Panc1 (cell line): ENCODE measurements at regions not wholly inside any gene's neighbourhood (a gene's known extent, or its start where the extent isn't known, plus 50 kb on each side); places are given as distances from the start of the nearest gene placed in this dataset.

Experiments
- ATAC-seq: fragments of 200-7000 bp; cut with Tn5 transposase; 2 replicates; pipeline ENCODE4 v1.9.1; 2020; ENCODE audit warnings: mild to moderate bottlenecking, moderate library complexity
- BruUV-seq: library from RNA; stranded (reverse); fragments of 400-500 nt; replicated peaks from 2 replicates; lab custom pipeline; 2021; lab: Mats Ljungman, UMichigan
- CTCF ChIA-PET: fragments of 300-600 bp; sonication (Branson Sonifier 250); formaldehyde crosslinking; loops from one replicate; lab custom pipeline; 2022; ENCODE audit warnings: antibody characterized with exemption; lab: Charles Lee
- POLR2A ChIA-PET: fragments of 300-600 bp; sonication (Branson Sonifier 250); formaldehyde crosslinking; loops from one replicate; lab custom pipeline; 2022; ENCODE audit warnings: antibody characterized with exemption; lab: Charles Lee
- DNase-seq: peaks from one replicate; pipeline ENCODE4 v3.0.0-alpha.2; 2010; ENCODE audit warnings: low read depth, low spot score
- H3K27ac ChIP-seq: 2 replicates; pipeline ENCODE4 v1.5.1; 2011; ENCODE audit warnings: mild to moderate bottlenecking, low read length, inconsistent platforms
- H3K27me3 ChIP-seq: fragments of 200-500 bp; sonication (Bioruptor generic); 2 replicates; pipeline ENCODE4 v1.6.0; 2014; ENCODE audit warnings: low read length, inconsistent platforms; ENCODE audit not compliant: control insufficient read depth, insufficient read depth
- H3K36me3 ChIP-seq: fragments of 200-500 bp; sonication (Bioruptor generic); 2 replicates; pipeline ENCODE4 v1.5.1; 2014; ENCODE audit warnings: inconsistent platforms, mild to moderate bottlenecking, low read length, moderate library complexity; ENCODE audit not compliant: control insufficient read depth, insufficient read depth
- H3K4me1 ChIP-seq: 2 replicates; pipeline ENCODE4 v1.5.1; 2011; ENCODE audit warnings: inconsistent platforms, mild to moderate bottlenecking, low read length, moderate library complexity; ENCODE audit not compliant: control insufficient read depth, insufficient read depth
- H3K4me3 ChIP-seq, 2 experiments: 2 replicates each; pipeline ENCODE4 v1.5.1; 2011 to 2012; ENCODE audit warnings: low read depth in 2 of 2, low read length in 2 of 2, mild to moderate bottlenecking in 2 of 2, inconsistent platforms in 1 of 2, moderate library complexity in 1 of 2
- H3K9me3 ChIP-seq: fragments of 200-500 bp; sonication (Bioruptor generic); 2 replicates; pipeline ENCODE4 v1.5.1; 2014; ENCODE audit warnings: low read depth, mild to moderate bottlenecking, inconsistent platforms, low read length, moderate library complexity; ENCODE audit not compliant: control insufficient read depth, insufficient read depth
- CTCF ChIP-seq: fragments of 450-650 bp; IDR thresholded peaks from 2 replicates; pipeline ENCODE4 v1.5.1; 2017; ENCODE audit warnings: mild to moderate bottlenecking
- POLR2AphosphoS5 ChIP-seq: IDR thresholded peaks from 2 replicates; pipeline ENCODE4 v1.6.1; 2012; ENCODE audit warnings: mild to moderate bottlenecking, low read depth, low read length, moderate library complexity
- REST ChIP-seq, 2 experiments: IDR thresholded peaks; 2 replicates each; pipeline ENCODE4 v1.6.1; 2011 to 2012; ENCODE audit warnings: low read depth in 2 of 2, control low read depth in 1 of 2, low read length in 1 of 2, mild to moderate bottlenecking in 1 of 2, moderate library complexity in 1 of 2; ENCODE audit not compliant: insufficient read depth in 1 of 2
- SIN3A ChIP-seq: IDR thresholded peaks from 2 replicates; pipeline ENCODE4 v1.6.1; 2012; ENCODE audit warnings: low read depth, mild to moderate bottlenecking, low read length, moderate library complexity, borderline replicate concordance; ENCODE audit not compliant: insufficient read depth
- TCF7L2 ChIP-seq: IDR thresholded peaks from 2 replicates; pipeline ENCODE4 v1.6.1; 2011; ENCODE audit warnings: mild to moderate bottlenecking, low read depth, low read length, inconsistent platforms
- in situ Hi-C: cut with HindIII; loops from 2 replicates; pipeline ENCODE4 v1.10.0; 2016; ENCODE audit warnings: low sequenced_read_pairs, low pct_unique_long_range_greater_than_20kb
- intact Hi-C: fragments of 100-400 bp; cut with micrococcal nuclease; formaldehyde crosslinking; loops from one replicate; pipeline ENCODE4 v1.10.0; 2022; ENCODE audit not compliant: unreplicated experiment

- CTCF ChIA-PET, result no interaction called here
- no peak for DNase-seq
- Histone ChIP-seq H3K9me3 (no peaks in the 10 kb centered on the region), H3K4me3 (no peak overlapping the region), H3K4me1 (no peaks in the 10 kb centered on the region), H3K27ac (no peak overlapping the region), H3K27me3 (no peaks in the 10 kb centered on the region), H3K36me3 (no peaks in the 10 kb centered on the region)
- ATAC-seq, result no peak
- BruUV-seq, result no TSS peak
- POLR2A ChIA-PET, result interaction anchor here (0.7 to 0.8 kb wide), 2 partner anchors 42 to 91 kb away, joined by 4 to 11 read pairs; no protein-coding TSS in a partner anchor
- intact Hi-C loops, result no loop called here
- in situ Hi-C loops, result no loop called here
- TF ChIP-seq TCF7L2 (no peak), CTCF (no peak), POLR2AphosphoS5 (no peak), REST (IDR thresholded peaks at IDR 0.05; ENCODE audit: insufficient read depth in 1 of 2, low read depth in 2 of 2, low read length in 1 of 2) (no peak), SIN3A (no peak)
Observed at GRCh38 chr7:131032786-131033185, 294.9 kb upstream of the MKLN1 start.

- DNase-seq (no peak), ATAC-seq (no peak)
- CTCF ChIA-PET, result no interaction called here
- no peak for TF ChIP-seq TCF7L2
- TF ChIP-seq SIN3A, result no peak
- TF ChIP-seq POLR2AphosphoS5, result no peak
- TF ChIP-seq CTCF, result no peak
- TF ChIP-seq REST (IDR thresholded peaks at IDR 0.05; ENCODE audit: insufficient read depth in 1 of 2, low read depth in 2 of 2, low read length in 1 of 2), result no peak
- Histone ChIP-seq H3K9me3 (no peaks in the 10 kb centered on the region), H3K27ac (no peak overlapping the region), H3K36me3 (no peaks in the 10 kb centered on the region), H3K4me3 (no peak overlapping the region), H3K27me3 (no peaks in the 10 kb centered on the region), H3K4me1 (no peaks in the 10 kb centered on the region; the same call in 1 of the 2 replicates)
- POLR2A ChIA-PET, result interaction anchor here (0.7 kb wide), 1 partner anchor 278 kb away, joined by 3 read pairs; no protein-coding TSS in a partner anchor
- intact Hi-C loops, result no loop called here
- no TSS peak for BruUV-seq
- in situ Hi-C loops, result no loop called here
Observed at GRCh38 chr7:131034166-131034881, 293.4 kb upstream of the MKLN1 start.
